HG03095 (cell line): ENCODE measurements at regions not wholly inside any gene's neighbourhood (a gene's known extent, or its start where the extent isn't known, plus 50 kb on each side); places are given as distances from the start of the nearest gene placed in this dataset.

Source experiments
- ATAC-seq: cut with Tn5 transposase; IDR thresholded peaks from one replicate; pipeline ENCODE4 v1.9.1; 2021; ENCODE audit warnings: moderate library complexity; ENCODE audit not compliant: unreplicated experiment

DNA sequence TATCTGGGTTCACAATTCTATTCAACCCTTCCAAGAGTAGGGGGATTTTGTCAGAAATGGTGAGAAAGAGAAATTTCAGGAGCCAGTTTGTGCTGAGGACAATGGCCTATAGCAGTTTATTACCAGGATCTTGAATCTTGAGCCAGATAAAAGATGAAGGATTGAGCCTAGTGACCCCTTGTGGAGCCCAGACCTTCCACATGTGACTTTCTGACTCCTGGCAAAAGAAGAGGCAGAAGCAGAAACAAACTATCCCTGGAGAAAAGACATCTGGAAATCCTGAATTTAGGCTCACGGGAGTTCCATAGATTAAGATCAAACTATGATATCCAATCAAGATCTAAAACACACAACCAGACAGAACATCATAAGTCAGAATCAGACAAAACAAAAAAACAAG lies 60.9 kb upstream of the CHRM2 start:
- no peak for ATAC-seq

DNA sequence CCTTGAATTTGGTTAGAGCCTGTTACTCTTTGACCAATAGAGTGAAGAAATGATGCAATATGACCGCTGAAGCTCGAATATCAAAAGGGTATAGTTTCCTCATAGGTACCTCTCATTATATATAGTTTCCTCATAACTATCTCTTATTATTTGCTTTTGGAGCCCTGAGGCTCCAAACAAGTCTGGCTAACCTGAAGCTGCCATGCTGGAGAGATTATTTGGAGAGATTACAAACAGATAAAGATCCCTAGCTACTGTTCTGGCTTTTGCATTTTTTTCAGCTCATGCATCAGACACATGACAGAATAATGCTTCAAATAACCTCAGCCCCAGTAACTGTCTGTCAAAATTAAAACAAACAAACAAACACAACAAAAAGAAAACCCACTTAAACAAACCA lies 65.4 kb upstream of the CHRM2 start:
- no peak for ATAC-seq

GRCh38 chr7:136783934-136784333 lies 84.5 kb upstream of the CHRM2 start:
- no peak for ATAC-seq

DNA sequence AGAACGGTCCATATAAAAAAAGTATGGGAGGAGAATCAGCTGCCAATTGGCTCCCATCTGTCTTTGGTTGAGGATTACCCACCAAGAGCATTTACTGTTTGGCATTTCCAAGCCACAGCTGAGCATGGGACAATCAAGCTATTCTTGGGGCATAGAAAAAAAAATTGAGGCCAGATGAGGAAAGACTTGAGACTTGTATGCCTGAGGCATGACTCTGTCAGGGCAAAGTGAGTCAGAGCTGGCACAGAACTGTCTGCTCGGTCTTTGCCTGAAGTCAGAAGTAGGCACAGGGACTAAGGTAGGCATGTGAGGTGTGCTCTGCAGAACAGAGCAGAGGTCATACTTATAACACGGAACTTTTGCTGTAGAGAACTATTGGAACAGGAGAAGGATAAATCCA lies 126.5 kb upstream of the CHRM2 start:
- ATAC-seq: no peak

DNA sequence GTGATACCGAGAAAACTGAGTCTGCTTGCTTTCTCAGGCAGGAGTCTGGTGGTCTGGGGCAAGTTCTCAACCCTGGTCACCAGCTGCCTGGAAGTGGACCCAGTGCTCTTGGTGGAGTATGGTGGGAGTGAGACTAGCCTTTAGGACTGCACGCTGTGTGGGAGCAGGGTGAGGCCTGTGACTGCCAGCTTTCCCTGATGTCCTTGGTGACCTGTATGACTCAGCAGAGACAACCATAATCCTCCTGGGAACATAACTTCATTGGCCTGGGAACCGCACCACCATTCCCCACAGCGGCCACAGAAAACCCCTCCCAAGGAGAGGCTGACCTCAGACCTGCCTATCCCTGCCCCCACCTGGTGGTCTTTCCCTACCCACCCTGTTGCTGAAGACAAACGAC lies 139.5 kb upstream of the CHRM2 start:
- ATAC-seq: no peak

GRCh38 chr7:136726460-136726859 lies 142.0 kb upstream of the CHRM2 start:
- no peak for ATAC-seq

DNA sequence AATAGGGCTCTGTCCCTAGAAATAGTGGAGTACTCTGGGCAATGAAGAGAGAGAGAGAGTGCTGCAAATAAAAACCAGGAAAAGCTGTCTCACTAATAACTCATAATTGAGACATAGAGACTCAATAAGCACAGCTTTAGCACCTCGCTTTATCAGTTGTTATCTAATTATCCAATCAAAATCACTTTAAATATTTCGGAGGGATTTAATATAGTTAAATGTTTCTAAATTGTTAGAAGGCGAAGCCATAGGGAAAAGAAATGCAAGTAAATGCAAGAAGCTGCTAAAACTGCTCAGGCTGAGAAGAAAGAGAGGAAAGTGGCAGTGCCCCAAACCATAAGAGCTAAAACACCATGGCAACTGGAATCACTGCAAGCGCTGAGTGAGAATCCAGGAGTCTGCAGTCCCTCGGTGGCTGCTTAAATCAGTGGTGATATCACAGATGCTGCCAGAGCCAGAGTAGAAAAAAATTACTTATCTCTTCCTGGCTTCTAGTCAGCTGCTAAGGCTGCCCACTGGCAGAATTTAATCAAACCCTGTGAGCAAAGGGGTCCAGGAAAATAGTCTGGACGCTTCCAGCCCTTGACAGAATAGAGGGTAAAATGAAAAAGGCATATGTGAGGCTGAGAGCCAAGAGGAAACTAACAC lies 150.4 kb upstream of the CHRM2 start:
- no peak for ATAC-seq

GRCh38 chr7:136714062-136714461 lies 154.4 kb upstream of the CHRM2 start:
- ATAC-seq: no peak

DNA sequence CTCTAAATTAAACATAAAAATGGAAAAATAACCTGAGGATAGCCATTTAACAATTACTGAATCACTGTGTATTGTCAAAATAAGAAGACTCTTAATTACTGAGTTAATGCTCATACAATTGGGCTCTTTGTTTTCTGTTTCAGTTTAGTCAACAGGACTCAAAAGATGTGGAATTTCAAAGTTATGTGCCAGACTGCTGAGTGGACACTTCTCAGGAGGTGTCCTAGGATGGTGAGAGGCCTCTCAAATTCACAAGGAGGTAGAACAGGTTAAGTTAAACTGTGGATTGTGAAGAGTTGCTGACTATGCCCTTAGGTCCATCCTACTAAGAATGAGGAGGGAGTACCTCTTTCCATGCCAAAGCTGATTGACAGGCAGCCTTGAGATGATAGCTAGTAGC lies 157.7 kb upstream of the CHRM2 start:
- ATAC-seq: no peak

DNA sequence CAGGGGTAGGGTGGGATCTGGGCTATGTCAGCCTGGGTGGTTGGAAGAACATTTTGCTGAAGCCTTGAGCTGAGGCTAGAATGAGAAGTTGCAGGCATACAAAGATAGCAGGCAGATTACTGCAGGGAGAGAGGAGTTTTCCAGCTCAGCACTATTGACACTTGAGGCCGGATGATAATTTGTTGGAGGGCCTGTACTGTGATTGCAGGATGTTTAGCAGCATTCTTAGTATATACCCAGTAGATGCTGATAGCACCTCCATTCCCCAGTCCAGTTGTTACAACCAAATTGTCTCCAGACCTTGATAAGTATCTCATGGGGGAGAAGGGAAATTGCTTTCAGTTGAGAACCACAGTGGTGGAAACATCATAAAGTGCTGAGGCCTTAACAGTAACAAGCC lies 158.6 kb upstream of the CHRM2 start:
- no peak for ATAC-seq

GRCh38 chr7:136702913-136703312 lies 165.5 kb upstream of the CHRM2 start:
- ATAC-seq: no peak

DNA sequence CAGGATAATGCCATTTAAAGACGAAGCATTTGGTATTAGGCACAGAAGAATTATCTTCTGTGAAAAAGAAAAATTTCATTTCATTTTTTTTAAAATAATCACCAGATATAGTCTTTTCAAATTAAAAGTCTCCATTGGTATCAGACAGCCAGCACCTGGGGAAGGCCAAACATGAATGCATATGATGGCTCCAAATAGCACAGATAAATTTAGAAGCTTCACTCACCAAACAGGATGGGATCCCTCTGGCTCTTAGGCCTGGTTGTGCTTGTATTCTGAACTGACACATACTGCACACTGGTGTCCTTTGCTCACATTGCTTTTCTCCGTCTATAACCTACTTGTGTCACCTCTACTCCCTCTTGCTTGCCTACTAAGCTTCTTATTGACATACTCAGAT lies 169.5 kb upstream of the CHRM2 start:
- ATAC-seq: no peak

- no peak for ATAC-seq
Observed at GRCh38 chr7:136698231-136698630, 170.2 kb upstream of the CHRM2 start.

DNA sequence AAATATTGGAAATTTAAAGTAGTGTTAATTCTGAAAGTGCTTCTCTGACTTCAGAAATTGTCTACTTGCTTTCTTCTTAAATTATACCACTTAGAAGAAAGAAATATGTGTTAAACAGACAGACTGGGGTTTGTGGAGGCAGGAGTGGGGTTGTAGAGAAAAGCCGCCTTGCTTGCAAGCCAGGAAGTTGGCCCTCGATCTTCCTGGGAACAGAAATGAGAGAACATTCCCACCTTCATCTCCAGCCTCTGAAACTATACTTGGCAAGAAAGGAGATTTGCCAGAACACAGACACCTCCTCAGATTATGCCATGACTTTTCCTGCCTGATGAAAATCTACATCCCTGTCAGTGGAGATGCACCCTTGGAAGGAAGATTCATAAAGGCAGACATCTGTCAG lies 171.2 kb upstream of the CHRM2 start:
- no peak for ATAC-seq

DNA sequence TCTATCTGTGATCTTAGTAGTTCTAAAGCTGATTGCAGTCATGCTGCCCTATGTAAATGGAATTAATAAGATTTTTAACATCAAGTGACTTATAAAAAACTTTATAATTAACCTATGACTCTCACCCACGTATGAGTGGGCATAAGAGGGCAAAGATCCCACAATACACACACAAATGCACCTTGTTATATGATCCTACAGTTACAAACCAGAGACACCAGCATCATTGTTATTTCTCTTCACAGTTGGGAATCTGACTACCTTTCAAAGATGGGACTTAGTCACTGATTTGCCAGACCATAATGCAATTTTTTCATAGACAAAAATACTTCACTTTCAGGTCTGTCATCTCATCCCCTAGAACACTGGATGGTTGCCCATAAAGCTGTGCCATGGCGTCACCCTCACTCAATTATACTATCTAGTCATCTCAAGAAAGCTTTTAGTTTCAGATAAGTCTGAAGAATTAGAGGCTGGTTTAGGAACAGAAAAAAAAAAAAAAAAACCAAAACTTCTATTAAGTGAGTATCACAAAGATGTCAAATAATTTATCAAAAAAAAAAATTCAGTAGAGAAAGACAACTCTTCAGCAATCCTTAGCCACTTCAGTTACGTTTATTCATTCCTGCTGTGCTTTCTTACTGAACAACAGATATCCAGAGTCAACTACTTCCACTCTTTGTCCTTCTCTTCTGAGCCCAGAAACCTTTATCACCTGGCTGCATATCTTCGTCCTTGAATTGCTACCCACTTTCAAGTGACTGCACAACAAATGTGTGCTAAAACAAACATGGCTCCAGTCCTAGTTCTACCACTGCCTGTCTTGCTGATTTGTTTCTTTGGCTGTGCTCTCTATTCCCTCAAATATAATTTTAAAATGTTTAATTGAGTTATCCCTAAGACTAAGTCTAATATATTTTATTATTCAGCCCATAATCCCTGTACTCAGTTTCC lies 175.0 kb upstream of the CHRM2 start:
- ATAC-seq: no peak

GRCh38 chr7:136692221-136692620 lies 176.2 kb upstream of the CHRM2 start:
- ATAC-seq: no peak

GRCh38 chr7:136688601-136689000 lies 179.9 kb upstream of the CHRM2 start:
- ATAC-seq: no peak

DNA sequence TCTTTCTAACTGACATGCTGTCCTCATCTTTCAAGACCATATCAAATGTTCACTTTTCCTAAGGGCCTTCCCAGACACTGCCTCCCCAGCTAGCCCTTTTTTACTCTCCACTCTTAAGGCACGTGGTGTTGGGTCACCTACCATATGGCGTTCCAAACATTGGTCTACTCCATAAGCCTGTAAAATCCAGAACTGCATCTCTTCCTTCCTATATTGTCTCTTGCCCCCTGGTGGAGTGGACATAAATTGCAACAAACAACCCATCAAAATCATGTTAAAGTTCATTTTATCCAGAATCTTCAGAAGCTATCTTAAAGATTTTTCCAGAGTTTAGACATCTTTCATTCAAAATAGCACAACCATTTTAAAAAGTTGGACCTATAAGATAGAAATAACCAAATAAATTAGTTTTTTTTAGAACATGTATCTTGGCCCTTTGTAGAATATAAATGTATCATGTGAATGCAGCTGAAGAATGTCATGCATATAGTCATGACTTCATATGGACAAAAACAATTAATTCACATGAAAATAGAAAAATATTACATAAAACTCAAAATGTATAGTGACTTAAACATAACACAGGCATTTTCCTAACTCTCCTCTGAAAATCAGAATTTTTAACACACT lies 180.6 kb upstream of the CHRM2 start:
- ATAC-seq: no peak

GRCh38 chr7:136685501-136686173 lies 182.8 kb upstream of the CHRM2 start:
- ATAC-seq: no peak

DNA sequence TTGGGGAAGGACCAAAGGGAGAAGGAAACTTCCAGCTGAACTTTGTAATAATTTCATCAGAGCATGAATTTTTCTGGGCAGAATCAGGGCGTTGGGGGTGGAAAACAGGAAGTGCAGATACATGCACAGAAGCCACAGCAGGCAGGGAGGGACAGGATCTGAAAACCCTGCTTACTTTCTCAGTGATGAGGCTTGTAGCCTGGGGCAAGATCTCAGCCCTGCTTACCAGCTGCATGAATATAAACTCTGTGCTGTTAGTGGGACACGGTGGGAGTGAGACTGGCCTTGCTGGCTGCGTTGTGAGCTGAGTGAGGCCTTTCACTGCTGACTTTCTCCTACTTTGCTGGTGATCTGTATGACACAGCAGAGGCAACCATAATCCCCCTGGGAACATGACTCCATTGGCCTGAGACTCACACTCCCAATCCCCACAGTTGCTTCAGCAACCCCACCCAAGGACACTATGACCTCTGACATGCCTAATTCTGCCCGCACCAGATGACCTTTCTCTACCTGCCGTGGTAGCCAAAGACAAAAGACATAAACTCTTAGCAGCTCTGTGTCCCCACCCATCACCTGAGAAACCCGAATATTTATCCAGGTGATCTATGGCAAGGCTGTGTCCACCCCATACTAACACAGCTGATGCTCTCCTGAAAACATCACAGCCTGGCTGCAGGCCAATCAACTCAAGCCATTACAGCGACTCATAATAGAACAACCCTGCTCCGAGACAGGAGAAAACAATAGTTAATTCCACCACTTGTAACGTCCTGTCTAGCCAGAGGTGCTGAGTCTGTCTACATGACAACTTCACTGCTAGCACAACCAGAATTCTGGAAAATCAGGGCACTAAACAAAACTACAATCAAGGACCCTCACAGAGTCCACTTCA lies 190.7 kb upstream of the CHRM2 start:
- peak; percentile 76 for ATAC-seq
